Activated CD4-positive, alpha-beta T cell treated with anti-CD3 and anti-CD28 coated beads, Interleukin-2, amount 50 U/mL, for 48 hours (primary cell): ENCODE measurements at regions not wholly inside any gene's neighbourhood (a gene's known extent, or its start where the extent isn't known, plus 50 kb on each side); places are given as distances from the start of the nearest gene placed in this dataset.
A peak's percentile ranks its signal among the peaks of the same experiment; 100 is the strongest.

Experiments used
- DNase-seq, 2 experiments: peaks; one replicate each; pipeline ENCODE4 v3.0.0-alpha.2; 2020

DNA sequence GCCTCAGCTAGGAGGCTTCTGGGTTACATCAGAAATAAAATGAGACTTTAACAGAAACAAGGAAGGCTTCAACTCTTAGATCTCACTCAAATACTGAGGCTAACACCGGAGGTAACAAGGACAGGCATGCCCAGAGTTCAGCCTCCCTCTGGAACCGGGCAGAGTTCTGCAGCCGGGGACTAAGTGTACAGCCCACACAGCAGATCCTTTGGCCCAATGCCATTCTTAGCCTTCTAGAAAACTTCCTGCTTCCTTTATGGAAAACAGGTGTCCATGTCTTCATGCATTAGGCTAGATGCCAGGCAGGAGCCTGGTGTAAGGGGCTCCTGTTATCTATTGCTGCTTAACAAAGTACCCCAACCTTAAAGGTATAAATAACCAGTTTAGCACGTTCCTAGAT lies 369.7 kb downstream of the BCOR start:
- no peak for DNase-seq

DNA sequence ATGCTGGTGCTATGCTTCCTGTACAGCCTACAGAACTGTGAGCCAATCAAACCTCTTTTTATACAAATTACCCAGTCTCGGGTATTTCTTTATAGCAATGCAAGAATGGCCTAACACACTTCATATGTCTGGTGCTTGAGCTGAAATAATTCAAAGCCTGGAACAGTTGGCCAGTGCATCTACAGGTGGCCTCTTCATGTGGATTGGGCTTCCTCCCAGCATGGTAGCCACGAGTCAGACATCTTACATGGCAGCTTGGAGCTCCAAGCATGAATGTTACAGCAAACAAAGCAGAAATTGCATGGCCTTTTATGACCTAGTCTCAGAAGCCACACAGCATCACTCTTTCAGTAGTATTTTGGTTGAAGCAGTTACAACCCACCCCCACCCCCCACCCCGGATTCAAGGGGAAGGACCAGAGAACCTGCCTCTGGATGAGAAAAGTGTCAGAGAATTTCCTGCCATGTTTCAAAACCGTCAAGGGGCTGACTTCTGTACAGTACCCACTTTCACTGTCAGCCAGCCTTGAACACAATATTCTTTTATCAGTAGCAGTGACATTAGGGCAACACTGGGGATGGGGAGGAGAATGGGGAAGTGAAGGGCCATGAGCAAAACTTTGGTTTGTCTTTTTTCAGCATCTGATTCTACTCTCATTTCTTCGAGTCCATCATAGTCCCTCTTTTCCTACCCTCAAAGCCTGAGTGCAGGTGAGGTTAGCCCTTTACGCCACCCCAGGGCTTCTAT lies 368.7 kb downstream of the BCOR start:
- DNase-seq: no peak

DNA sequence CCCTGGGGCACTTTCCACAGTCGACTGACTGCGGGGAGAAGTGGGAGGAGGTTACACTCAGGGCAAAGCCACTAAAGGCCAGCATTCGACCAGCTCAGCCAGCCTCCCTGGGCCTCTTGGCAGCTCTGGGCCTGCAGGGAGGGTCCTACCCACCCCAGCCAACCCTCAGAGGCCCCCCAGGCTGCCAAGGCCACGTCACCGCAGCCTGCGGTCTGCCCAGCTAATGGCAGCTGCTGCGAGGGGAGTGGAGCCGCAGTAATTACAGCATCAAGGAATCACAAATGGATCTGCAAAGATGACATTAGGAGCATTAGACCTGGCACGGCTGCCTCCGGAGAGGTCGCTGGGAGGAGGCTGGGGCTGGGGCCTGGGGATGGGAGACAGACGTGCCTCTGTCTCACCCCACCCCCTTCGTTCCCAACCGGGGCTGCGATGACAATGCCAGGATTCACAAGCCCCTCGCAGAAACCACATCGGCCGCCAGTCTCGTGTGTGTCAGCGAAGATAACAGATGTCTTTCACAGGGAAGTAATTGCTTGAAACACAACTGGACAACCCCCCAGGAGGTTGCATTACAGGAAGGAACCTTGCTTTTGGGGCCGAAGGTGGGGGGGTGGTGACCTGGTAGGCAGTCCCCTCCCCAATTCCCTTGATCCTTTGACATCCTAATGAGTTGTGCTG lies 367.6 kb downstream of the BCOR start:
- DNase-seq: no peak

DNA sequence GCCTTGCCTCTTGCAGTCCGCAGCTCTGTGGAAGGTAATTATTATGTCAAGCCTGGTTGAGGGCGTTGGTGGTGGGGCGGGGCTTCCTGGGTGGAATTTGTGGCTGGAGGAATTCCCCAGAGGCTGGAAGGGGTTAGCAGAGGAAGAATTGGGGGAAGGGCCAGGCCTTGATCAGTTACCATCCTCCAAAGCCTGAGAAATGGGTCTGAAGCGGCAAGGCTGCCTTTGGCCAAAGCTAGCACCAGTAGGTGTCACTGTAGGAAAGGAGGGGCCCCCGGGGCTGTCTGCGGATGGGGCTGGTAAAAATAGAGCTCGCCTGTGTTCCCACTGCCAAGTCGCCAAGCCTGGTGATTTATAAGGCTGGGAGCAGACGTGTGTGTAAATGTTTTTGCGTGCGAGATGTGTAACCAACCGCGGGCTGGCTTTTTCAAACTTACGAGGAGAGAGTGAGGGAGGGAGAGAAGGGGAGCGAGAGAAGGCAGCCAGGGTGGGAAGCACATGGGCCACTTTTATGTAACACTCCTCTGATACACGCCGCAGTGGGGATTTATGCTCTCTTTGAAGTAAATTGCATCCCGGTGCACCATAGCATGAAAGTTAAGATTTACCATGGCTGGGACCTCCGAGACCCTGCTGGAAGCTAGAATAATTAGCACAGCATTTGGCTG lies 367.0 kb downstream of the BCOR start:
- peak; percentile 60 to 71 for DNase-seq

DNA sequence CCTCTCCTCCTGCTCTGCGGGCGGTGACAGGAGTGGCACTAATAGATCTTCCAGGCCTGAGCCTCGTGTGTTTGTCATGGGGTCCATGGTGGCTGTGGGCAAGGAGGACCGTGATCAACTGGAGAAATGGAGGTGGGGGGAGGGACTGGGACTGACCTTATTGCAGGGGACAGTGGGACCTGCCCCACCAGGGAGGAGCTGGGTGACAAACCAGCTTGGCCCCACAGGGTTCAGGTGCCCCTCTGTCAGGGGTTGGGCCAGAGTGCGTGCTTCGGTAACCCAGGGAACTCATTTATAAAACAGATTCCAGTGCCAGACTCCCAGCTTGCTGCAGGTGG lies 366.5 kb downstream of the BCOR start:
- no peak for DNase-seq

DNA sequence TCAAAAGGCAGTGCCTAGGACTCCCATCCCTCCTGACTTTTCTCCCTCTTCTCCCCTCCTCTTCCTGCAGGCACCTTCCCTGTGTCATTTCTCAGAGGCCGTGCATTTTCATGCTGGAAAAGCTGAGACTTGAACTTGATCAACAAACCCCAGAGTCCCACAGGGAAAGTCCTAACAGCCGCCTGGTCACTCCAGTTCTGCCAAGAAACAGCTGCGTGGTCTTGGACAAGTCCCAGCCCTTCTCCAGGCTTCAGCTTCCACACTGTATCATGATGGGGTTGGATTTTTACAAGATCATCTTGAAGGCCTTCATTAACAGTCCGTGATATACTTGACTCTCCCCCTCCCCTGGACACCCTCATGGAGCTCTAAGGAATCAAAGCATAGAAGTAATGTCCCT lies 366.0 kb downstream of the BCOR start:
- no peak for DNase-seq

DNA sequence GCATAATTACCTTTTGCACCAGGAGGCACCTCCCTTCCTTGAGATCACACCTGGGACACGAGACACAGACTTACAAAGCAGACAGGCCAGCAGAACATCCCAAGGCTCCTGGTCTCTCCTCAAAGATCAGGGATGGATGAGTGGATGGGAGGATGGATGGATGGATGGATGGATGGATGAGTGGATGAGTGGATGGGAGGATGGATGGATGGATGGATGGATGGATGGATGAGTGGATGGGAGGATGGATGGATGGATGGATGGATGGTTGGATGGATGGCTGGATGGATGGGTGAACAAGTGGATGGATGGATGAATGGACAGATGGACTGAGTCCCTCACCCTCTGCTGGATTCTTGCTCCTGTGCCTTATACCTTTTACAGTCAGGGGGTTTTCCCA lies 364.0 kb downstream of the BCOR start:
- DNase-seq: no peak

DNA sequence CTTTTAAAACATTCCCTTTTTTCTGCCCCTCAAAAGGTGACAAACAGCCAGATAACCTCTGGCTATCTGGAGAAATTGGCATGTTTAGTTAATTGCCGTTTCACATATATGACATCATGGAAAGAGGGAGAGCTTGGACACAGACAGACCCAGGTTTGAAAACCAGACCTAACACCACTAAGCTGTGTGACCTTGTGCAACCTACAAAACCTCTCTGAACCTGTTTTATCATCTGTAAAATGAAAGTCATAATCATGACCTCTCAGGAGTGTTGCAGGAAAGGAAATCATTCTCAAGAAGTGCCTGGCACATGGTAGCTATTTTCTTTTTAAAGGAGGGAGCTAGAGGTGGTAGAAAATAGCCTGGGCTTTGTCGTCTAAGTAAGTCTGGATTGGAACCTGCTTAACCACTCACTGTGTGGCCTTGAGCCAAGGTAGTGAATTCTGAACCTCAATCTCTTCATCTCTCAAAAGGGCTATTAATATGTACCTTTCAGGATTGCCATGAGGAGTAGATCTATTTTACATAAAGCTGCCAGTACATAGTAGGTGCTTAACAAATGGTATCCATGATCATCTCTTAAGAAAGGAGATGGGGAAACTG lies 363.5 kb downstream of the BCOR start:
- DNase-seq: no peak

DNA sequence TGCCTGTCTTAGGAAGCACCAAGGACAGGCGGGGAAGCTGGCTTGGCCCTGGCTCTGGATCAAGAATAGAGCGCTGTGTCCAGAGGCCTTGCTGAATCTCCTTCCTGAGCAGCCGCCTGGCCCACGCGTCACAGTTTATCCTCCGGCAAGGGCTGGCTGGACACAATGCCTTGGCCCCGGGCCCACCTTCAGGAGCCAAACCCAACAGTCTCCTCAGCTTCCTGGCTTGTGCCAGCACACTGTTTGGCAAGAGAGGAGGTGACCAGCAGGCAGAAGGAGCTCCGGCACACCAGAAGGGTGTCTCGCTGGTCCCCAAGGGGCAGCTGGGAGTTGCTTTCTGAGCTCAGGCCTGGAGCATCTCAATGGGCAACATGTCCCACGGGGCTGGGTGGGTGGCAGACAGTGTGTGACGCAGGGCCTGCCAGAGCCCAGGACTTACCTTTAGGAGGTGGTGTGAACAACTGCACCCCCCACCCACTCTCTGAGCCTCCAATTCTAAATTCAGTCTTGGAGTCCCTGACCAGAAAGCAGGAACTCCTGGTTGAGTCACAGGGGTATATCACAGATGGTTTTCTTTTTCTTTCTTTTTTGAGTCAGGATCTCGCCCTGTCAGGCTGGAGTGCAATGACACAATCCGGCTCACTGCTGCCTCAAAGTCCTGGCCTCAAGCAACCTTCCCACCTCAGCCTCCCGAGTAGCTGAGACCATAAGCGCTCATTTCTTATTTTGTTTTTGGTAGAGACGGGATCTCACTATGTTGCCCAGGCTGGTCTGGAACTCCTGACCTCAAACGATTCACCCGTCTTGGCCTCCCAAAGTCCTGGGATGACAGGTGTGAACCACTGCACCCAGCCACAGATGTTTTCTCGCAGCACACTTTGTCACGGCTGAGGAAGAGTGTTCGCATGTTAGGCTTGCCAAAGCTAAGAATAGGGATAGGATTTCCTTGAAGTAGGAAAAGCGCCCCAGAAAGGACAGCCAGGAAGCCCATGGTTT lies 361.2 kb downstream of the BCOR start:
- DNase-seq: peak in 1 of 2 experiments; percentile 6

DNA sequence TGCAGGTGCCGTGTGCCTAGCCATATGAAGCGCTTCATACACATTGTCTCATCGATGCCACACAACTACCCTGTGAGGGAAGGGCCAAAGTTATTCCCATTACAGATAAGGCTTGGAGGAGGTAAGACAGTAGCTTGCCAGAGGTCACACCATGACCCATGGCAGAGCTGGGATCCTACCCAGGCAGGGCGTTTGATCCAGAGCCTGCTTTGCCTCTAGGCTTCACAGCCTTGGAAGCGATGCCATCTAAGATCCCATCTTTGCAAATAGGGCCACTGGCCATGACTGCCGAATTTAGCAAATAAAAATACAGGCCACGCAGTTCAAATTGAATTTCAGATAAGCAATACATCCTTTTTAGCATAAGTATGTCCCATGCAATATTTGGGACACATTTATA lies 358.2 kb downstream of the BCOR start:
- DNase-seq: no peak

DNA sequence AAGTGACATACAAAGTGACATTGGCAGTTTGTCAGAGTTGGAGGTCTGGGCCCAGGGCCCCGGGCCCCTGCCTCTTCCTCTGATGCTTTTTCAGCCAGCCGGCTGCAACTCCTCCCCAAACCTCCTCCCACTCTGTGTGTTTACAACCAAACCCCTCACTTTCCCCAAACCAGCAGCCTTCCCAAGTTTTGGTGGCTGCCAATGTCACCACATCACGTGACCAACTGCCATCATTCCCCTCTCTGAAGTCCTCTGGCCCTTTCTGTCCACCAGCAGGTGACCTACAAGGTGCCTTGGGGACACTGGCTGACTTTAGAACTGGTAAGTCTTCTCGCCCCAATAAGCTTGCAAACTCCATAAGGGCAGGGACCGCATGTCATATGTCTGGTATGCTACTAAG lies 357.7 kb downstream of the BCOR start:
- no peak for DNase-seq

DNA sequence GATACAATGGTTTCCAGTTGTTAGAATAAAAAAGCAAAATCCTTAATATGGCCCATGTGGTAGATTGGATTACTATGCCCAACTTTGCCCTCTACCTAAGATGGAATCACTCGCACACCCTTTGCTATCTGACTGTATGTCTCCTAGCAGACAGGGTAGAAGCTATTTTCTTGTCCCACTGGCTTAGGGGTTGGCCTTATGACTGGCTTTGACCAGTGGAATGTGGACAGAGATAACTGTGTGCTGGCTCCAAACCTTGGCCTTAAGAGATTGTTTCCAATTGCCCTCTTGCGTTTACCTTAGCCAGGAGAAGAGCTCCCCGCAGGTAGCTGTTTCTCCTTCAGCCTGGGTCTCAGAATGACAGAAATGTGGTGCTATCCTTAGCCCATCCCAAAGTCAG lies 355.9 kb downstream of the BCOR start:
- no peak for DNase-seq

DNA sequence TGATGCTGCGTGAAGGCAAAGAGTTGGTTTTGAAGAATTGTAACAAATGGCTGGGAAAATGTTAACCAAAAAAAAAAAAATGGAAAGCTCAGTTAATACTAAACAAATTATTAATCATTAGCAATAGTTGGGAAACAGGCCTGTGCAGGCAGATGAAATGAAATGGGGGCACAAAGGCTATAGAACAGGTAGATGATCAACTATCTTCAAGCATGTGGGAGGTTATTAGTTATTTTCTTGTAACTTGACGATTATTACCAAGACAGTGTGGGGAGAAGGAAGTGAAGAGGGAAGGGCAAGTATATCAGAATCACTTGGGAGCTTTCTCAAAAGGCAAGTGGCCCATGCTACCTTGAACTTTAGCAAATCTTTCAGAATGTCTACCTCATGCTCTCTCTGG lies 351.9 kb downstream of the BCOR start:
- DNase-seq: no peak

DNA sequence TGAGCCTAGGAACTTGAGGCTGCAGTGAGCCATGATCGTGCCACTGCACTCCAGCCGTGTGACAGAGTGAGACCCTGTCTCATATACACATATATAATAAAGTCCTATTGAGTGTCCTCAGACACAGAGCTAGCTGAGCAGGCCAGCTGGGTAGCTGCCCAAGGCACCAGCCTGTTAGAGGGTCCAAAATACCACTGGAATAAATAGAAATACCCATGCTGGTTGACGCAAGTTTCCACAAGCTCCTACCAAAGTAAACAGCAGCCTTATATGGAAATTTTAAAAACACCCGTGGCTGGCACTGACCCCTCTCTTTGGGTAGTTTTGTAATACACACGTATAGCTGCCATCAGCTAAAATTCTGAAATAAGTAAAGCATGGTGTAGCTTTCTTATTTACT lies 348.6 kb downstream of the BCOR start:
- DNase-seq: no peak

DNA sequence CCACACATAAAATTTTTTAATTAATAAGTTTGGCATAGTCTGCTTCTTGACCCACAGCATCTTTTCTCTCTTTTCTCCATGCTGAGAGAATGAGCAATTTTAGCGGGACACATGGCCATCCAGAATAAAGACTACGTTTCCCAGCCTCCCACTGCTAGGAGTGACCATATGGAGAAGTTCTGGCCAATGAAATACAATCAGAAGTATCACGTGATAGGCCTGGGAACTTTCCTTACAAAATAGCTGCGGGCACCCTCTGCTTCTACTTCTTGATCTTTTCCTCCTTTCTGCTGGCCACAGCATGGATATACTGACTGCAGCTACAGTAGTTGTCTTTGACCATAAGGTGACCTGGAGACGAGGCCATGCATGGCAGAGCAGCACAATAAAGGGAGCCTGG lies 348.0 kb downstream of the BCOR start:
- no peak for DNase-seq

DNA sequence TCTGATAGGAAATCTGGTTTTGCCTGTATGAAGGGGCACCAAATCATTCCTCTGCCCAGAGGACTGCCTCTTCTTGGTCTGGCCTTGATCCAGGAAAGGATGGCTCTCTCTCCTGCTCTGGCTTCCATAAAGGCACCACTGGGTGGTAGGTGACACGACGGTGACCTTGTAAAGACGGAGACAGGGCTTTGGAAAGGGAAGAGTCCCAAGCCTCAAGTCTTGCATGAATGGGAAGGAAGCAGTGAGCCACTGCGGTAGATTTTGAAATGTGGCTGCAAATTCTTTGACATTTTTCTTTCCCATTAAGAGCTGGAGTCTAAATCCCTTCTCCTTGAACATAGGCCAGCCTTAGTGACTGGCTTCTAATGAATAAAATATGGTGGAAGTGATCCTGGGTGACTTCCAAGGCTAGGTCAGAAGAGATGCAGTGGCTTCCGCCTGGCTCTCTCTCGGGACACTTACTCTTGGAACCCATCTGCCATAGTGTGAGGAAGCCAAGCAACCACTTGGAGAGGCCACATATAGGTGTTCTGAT lies 347.4 kb downstream of the BCOR start:
- no peak for DNase-seq

DNA sequence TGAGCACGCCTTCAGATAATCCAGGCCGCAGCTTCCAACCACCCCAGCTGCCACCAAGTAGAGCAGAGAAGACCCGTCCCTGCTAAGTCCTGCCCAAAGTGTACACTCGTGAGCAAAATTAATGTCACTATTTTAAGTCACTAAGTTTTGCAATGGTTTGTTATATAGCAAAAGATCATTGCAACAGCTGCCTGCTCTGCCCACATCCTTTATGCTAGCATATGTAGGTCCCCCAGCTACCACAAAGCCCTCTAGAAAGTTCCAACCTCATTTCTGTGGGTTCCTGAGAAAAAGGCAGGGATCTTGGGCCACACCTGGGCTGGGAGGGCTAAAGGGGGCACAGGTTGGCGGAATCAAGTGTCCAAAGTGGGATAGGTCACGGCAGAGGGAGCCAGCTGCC lies 346.9 kb downstream of the BCOR start:
- no peak for DNase-seq

DNA sequence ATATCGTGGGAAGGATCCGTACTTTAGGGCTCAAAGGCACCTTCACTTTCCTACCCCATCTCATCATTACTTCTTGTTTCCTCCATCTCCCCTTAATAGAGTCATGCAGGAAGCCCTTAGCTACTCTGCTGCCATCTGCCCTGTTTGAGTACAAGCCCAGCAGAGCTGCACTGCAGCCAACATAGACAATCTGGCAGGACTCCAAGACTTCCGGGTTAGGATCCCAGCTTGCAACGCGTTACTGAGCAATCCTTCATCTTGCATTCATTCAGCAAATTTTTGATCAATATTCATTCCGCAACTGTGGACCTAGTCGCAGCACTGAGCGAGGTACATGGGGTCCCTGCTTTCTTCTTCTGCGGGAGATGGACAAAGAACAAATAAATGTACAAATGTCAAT lies 344.9 kb downstream of the BCOR start:
- no peak for DNase-seq

DNA sequence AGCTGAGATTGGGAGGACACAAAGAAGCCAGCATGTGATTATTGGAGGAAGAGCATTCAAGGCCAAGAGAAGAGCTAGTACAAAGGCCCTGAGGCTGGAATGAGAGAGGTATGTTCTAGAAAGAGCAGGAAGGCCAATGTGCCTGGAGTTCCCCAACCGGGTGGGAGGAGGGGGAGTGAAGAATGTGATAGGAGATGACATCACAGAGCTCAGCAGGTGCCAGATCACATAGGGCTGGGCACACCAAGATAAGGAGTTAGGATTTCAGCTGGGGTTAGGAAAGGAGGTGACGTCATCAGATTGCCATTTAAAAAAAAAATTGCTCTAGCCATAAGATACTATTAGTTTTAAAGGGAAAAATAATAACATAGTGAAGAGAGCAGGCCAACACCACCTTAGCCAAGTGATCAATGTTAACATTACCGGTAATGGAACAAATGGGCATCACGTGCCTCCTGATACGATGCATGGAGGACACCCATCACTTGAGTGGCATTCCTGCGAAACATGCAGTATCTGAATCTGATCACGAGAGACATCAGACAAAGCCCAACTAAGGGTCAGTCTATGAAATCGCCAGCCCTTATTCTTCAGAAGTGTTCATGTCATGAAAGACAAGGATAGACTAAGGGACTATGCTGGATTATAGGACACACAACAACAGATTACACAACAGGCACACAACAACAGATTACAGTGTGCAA lies 344.3 kb downstream of the BCOR start:
- DNase-seq: no peak

DNA sequence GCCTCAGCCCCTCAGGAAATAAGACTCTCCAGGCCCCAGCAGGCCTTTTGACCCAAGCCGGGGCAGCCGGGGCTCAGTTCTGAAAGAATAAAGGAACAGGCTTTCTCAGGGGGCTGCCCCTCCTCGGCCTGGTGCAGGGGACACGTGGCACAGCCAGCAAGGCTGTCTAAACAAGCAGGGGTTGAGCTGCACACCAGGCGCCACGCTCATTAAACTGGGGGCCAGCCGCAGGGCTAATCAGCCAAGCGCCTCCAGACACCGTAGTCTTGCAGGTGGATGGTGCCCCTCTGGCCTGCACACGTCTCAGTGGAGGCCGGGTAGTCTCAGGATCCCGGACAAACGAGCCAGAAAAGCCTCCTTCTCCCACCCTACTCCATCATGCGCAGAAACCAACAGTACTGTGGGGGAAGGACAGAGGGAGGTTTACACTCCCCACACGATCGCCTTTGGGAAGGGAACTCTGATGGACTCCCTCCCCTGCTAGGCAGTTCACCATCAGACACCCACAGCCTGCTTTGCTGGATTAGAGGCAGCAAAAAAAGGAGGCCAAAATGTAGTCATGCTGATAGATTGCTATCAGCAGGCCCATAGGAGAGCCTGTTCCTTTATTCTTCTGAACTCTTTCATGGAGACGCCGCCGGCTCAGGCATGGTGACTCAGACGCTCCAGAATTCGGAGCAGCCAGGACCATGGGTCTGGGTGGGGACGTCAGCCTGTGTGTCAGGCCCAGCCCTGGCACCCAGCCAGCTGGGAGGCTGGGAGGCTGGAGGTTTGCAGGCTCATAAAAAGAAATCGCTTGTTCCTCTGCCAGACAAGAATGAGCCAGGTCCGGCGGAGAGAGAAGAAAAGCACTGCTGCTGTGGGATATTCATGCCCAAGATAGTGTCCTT lies 342.4 kb downstream of the BCOR start:
- DNase-seq: no peak
